Uterus (tissue), 3 donors: ENCODE measurements at regions not wholly inside any gene's neighbourhood (a gene's known extent, or its start where the extent isn't known, plus 50 kb on each side); places are given as distances from the start of the nearest gene placed in this dataset.

ENCODE experiments used
- DNase-seq, 2 donors: peaks; one replicate each; pipeline ENCODE4 v3.0.0-alpha.2; 2019 to 2020
- H3K27ac ChIP-seq, 2 donors: fragments of 200-600 bp; sonication (generic); 1 replicate in 1 of 2; 2 replicates in 1 of 2; pipeline ENCODE4 v1.5.1; 2016 to 2018
- H3K27me3 ChIP-seq, 2 donors: fragments of 200-600 bp; sonication (generic); one replicate each; pipeline ENCODE4 v1.5.1; 2018 to 2019; ENCODE audit warnings: control low read depth in 1 of 2
- H3K36me3 ChIP-seq, 2 donors: fragments of 200-600 bp; sonication (generic); one replicate each; pipeline ENCODE4 v1.5.1; 2019; ENCODE audit warnings: control low read depth in 1 of 2
- H3K4me1 ChIP-seq, 2 donors: fragments of 200-600 bp; sonication (generic); one replicate each; pipeline ENCODE4 v1.5.1; 2018 to 2019; ENCODE audit warnings: control low read depth in 1 of 2
- H3K4me3 ChIP-seq, 2 donors: fragments of 200-600 bp; sonication (generic); 1 replicate in 1 of 2; 2 replicates in 1 of 2; pipeline ENCODE4 v1.5.1; 2018 to 2019; ENCODE audit warnings: mild to moderate bottlenecking in 1 of 2
- H3K9me3 ChIP-seq, 2 donors: fragments of 200-600 bp; sonication (generic); one replicate each; pipeline ENCODE4 v1.5.1; 2019; ENCODE audit warnings: control low read depth in 1 of 2
- CTCF ChIP-seq, 4 experiments: fragments of 200-600 bp in 2 of 4; fragments of 450-650 bp in 2 of 4; sonication (generic) in 2 of 4; IDR thresholded peaks; one replicate each; pipeline ENCODE4 v1.5.1; 2016 to 2019; ENCODE audit warnings: antibody characterized with exemption in 4 of 4, mild to moderate bottlenecking in 2 of 4, moderate library complexity in 1 of 4
- POLR2A ChIP-seq, 2 donors: fragments of 450-650 bp; IDR thresholded peaks; one replicate each; pipeline ENCODE4 v1.6.1; 2016; ENCODE audit warnings: antibody characterized with exemption in 2 of 2, mild to moderate bottlenecking in 1 of 2, moderate library complexity in 1 of 2
- intact Hi-C: fragments of 100-400 bp; cut with DNase I; formaldehyde crosslinking; loops from one replicate; pipeline ENCODE4 v1.15.1; 2023; ENCODE audit warnings: low total_unique reads
- donor health status: DM: yes; HTN: yes; CAD: no.

- H3K27me3 ChIP-seq, result no peaks in the 10 kb centered on the region
- no peaks in the 10 kb centered on the region for H3K4me1 ChIP-seq
- DNase-seq, result no peak
- no peak overlapping the region for H3K4me3 ChIP-seq
- intact Hi-C loops, result no loop called here
- no peaks in the 10 kb centered on the region for H3K9me3 ChIP-seq
- no peak for TF ChIP-seq POLR2A (IDR thresholded peaks at IDR 0.05)
- TF ChIP-seq CTCF (IDR thresholded peaks at IDR 0.05), result no peak
- no peak overlapping the region for H3K27ac ChIP-seq
- H3K36me3 ChIP-seq, result no peaks in the 10 kb centered on the region
Measured at GRCh38 chr4:33052241-33052640, 2332.1 kb downstream of the PCDH7 start.

GRCh38 chr4:33054161-33054560 lies 2334.0 kb downstream of the PCDH7 start:
- TF ChIP-seq CTCF (IDR thresholded peaks at IDR 0.05) (no peak), POLR2A (IDR thresholded peaks at IDR 0.05) (no peak)
- no peak for DNase-seq
- no peaks in the 10 kb centered on the region for H3K27me3 ChIP-seq
- H3K4me1 ChIP-seq, result no peaks in the 10 kb centered on the region
- no peak overlapping the region for H3K27ac ChIP-seq
- no peaks in the 10 kb centered on the region for H3K36me3 ChIP-seq
- intact Hi-C loops, result no loop called here
- H3K9me3 ChIP-seq, result no peaks in the 10 kb centered on the region
- no peak overlapping the region for H3K4me3 ChIP-seq

- H3K9me3 ChIP-seq, result no peaks in the 10 kb centered on the region
- intact Hi-C loops, result no loop called here
- H3K36me3 ChIP-seq, result no peaks in the 10 kb centered on the region
- H3K4me1 ChIP-seq, result no peaks in the 10 kb centered on the region
- TF ChIP-seq CTCF (IDR thresholded peaks at IDR 0.05) (no peak), POLR2A (IDR thresholded peaks at IDR 0.05) (no peak)
- H3K27me3 ChIP-seq, result no peaks in the 10 kb centered on the region
- no peak overlapping the region for H3K27ac ChIP-seq
- no peak for DNase-seq
- H3K4me3 ChIP-seq, result no peak overlapping the region
Measured at GRCh38 chr4:33054656-33055196, 2334.6 kb downstream of the PCDH7 start.

- no peak for TF ChIP-seq CTCF (IDR thresholded peaks at IDR 0.05)
- TF ChIP-seq POLR2A (IDR thresholded peaks at IDR 0.05), result no peak
- DNase-seq, result no peak
- no peak overlapping the region for H3K4me3 ChIP-seq
Measured at GRCh38 chr4:33057736-33058135, 2337.6 kb downstream of the PCDH7 start.

GRCh38 chr4:33058998-33059397 lies 2338.8 kb downstream of the PCDH7 start:
- Histone ChIP-seq H3K36me3 (no peaks in the 10 kb centered on the region), H3K9me3 (no peaks in the 10 kb centered on the region), H3K4me3 (no peak overlapping the region), H3K4me1 (no peaks in the 10 kb centered on the region), H3K27ac (no peak overlapping the region), H3K27me3 (no peaks in the 10 kb centered on the region)
- DNase-seq, result no peak
- intact Hi-C loops, result no loop called here
- no peak for TF ChIP-seq POLR2A (IDR thresholded peaks at IDR 0.05)
- no peak for TF ChIP-seq CTCF (IDR thresholded peaks at IDR 0.05)

More at GRCh38 chr4:33057736-33058135, 2337.6 kb downstream of the PCDH7 start:
- Histone ChIP-seq H3K4me1 (no peaks in the 10 kb centered on the region), H3K27ac (no peak overlapping the region), H3K36me3 (no peaks in the 10 kb centered on the region), H3K27me3 (no peaks in the 10 kb centered on the region), H3K9me3 (no peaks in the 10 kb centered on the region)
- intact Hi-C loops, result no loop called here
